Kidney (tissue), 13 donors: ENCODE measurements at regions not wholly inside any gene's neighbourhood (a gene's known extent, or its start where the extent isn't known, plus 50 kb on each side); places are given as distances from the start of the nearest gene placed in this dataset.
A peak's percentile ranks its signal among the peaks of the same experiment; 100 is the strongest.
"Not testable (repeated sequence)": the region's sequence is repeated elsewhere in the genome, so short reads cannot be mapped to it uniquely, and the experiment has no call there.

Experiments used
- DNase-seq, 5 donors: peaks; one replicate each; pipeline ENCODE4 v3.0.0-alpha.2; 2013 to 2020
- FAIRE-seq: peaks from 2 replicates; lab custom pipeline; 2012; peaks lifted over from hg19 to GRCh38; lab: Jason Lieb, UNC
- H3K27ac ChIP-seq, 2 donors: one replicate each; pipeline ENCODE4 v1.7.0; 2013; ENCODE audit warnings: low read depth in 2 of 2, low read length in 2 of 2, inconsistent platforms in 1 of 2
- H3K27me3 ChIP-seq: one replicate; pipeline ENCODE4 v1.7.1; 2013; ENCODE audit warnings: low read length, inconsistent platforms; ENCODE audit not compliant: control insufficient read depth, insufficient read depth
- H3K36me3 ChIP-seq, 3 donors: one replicate each; pipeline versions ENCODE4 v1.7.0 to v1.7.1; 2013; ENCODE audit warnings: low read length in 3 of 3, control low read depth in 1 of 3, inconsistent platforms in 1 of 3; ENCODE audit not compliant: insufficient read depth in 3 of 3, control insufficient read depth in 2 of 3
- H3K4me1 ChIP-seq, 3 donors: one replicate each; pipeline versions ENCODE4 v1.7.0 to v1.7.1; 2013; ENCODE audit warnings: low read length in 3 of 3, inconsistent platforms in 1 of 3, low read depth in 1 of 3; ENCODE audit not compliant: control insufficient read depth in 2 of 3, insufficient read depth in 2 of 3
- H3K4me3 ChIP-seq, 3 donors: one replicate each; pipeline versions ENCODE4 v1.7.0 to v1.8.1; 2013; ENCODE audit warnings: low read length in 3 of 3, control low read depth in 1 of 3, inconsistent platforms in 1 of 3
- H3K9ac ChIP-seq, 3 donors: one replicate each; pipeline versions ENCODE4 v1.7.0 to v1.7.1; 2013; ENCODE audit warnings: low read length in 3 of 3, control low read depth in 1 of 3, inconsistent platforms in 1 of 3
- H3K9me3 ChIP-seq, 3 donors: one replicate each; pipeline versions ENCODE4 v1.7.0 to v1.7.1; 2013; ENCODE audit warnings: low read length in 3 of 3, control low read depth in 1 of 3, inconsistent platforms in 1 of 3; ENCODE audit not compliant: control insufficient read depth in 2 of 3, insufficient read depth in 1 of 3
- intact Hi-C: fragments of 100-400 bp; cut with DNase I; formaldehyde crosslinking; loops from one replicate; pipeline ENCODE4 v1.11.1; 2022
- TF ChIP-seq, protein P1 (sequence below): IDR thresholded peaks from 3 replicates; pipeline ENCODE4 v1.5.1; 2012; ENCODE audit warnings: mild to moderate bottlenecking, moderate library complexity, borderline replicate concordance; ENCODE audit not compliant: insufficient read depth; ENCODE audit errors: extremely low read depth
- donor health status: control.
- donor health status: control.
- donor health status: control.
- donor health status: control.
- donor health status: control.
- donor health status: DM: yes; HTN: yes; CAD: no.
- donor health status: Normal renal cell carcinoma (clear cell type).

DNA sequence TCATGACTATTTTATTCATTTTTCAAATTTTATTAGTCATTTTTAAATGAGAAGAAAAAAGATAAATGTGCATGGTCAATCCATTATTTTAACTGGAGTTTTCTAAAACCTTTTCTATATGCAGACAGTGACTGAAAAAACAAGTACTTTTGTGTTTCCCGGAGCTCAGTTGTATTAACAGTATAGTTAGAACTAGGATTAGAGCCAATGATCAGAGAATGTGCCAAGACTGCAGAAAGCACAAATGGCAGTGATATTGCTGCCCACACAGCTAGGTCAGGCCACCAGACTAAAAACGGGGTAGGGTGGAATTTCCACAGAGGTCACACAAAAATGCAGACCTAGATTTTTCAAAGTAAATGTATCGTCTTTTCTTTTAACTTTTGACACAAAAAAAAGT, 163.1 kb upstream of the GRIK3 start:
- intact Hi-C loops: no loop called here
- H3K36me3 ChIP-seq: no peaks in the 10 kb centered on the region
- H3K4me1 ChIP-seq: no peaks in the 10 kb centered on the region
- H3K27ac ChIP-seq: no peak overlapping the region
- FAIRE-seq (no peak), DNase-seq (no peak)
- TF ChIP-seq, protein P1, sequence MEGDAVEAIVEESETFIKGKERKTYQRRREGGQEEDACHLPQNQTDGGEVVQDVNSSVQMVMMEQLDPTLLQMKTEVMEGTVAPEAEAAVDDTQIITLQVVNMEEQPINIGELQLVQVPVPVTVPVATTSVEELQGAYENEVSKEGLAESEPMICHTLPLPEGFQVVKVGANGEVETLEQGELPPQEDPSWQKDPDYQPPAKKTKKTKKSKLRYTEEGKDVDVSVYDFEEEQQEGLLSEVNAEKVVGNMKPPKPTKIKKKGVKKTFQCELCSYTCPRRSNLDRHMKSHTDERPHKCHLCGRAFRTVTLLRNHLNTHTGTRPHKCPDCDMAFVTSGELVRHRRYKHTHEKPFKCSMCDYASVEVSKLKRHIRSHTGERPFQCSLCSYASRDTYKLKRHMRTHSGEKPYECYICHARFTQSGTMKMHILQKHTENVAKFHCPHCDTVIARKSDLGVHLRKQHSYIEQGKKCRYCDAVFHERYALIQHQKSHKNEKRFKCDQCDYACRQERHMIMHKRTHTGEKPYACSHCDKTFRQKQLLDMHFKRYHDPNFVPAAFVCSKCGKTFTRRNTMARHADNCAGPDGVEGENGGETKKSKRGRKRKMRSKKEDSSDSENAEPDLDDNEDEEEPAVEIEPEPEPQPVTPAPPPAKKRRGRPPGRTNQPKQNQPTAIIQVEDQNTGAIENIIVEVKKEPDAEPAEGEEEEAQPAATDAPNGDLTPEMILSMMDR: no peak
- H3K27me3 ChIP-seq: no peaks in the 10 kb centered on the region
- no peak overlapping the region for H3K9ac ChIP-seq
- peaks cover 0 to 4% (median 2%) of the 10 kb centered on the region in 3 donors for H3K9me3 ChIP-seq
- H3K4me3 ChIP-seq: no peak overlapping the region

DNA sequence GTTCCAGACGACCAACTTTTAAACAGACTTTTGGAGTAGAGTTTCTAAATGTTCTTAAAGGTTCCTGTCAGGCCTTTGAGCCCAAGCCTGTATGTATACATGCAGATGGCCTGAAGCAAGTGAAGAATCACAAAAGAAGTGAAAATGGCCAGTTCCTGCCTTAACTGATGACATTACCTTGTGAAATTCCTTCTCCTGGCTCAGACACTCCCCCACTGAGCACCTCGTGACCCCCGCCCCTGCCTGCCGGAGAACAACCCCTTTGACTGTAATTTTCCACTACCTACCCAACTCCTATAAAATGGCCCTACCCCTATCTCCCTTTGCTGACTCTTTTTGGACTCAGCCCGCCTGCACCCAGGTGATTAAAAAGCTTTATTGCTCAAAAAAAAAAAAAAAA, 180.0 kb upstream of the GRIK3 start:
- H3K27me3 ChIP-seq, DNase-seq, FAIRE-seq, H3K27ac ChIP-seq, H3K36me3 ChIP-seq, H3K9me3 ChIP-seq, intact Hi-C loops, H3K4me1 ChIP-seq, H3K9ac ChIP-seq, H3K4me3 ChIP-seq: not testable (repeated sequence)

DNA sequence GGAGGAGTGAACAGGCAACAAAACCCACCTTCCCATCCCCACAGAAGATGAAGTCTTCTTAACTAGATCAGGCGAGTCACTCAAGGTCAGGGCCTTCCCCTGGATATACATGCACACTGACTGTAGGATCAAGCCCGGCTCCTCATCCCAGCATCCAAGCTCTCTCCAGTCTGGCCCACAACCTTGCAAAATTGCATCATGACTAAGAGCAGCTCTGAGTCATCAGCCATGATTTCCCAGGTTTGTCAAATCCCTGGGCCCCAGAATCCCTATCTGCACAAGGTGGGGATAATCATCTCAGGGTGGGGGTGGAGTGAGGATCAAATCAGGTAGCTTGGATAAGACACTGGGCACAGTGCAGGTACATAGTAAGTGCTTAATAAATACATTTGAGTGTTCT, 199.3 kb upstream of the GRIK3 start:
- Histone ChIP-seq H3K9ac (no peak overlapping the region), H3K27me3 (no peaks in the 10 kb centered on the region), H3K27ac (no peak overlapping the region), H3K36me3 (no peaks in the 10 kb centered on the region), H3K4me1 (no peaks in the 10 kb centered on the region), H3K9me3 (peaks cover 0 to 4% (median 0%) of the 10 kb centered on the region in 3 donors), H3K4me3 (no peak overlapping the region)
- TF ChIP-seq, protein P1: no peak
- intact Hi-C loops: no loop called here
- no peak for DNase-seq
- no peak for FAIRE-seq

DNA sequence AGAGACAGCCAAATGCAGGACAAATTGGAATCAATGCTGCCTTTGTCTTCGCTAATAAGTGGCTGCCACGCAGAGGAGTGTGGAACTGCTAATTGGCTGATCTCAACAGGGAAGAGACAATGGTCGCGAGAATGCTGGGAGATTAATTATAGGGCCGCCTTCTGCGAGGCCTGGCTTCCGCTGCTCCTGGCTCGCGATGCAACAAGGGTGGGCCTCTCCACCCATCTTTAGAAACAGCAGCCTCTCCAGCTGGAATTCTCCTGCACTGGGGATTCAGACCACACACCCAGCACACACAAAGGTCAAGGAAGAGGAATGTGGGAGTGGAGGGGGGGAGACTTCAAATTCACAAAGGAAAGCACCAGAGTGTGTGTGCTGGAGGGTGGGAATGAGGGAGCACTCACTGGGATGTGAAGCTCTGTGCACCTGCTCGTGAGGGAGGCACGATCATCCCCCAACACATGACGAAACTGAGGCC, 200.7 kb upstream of the GRIK3 start:
- H3K27me3 ChIP-seq: no peaks in the 10 kb centered on the region
- TF ChIP-seq, protein P1: no peak
- intact Hi-C loops: no loop called here
- H3K9me3 ChIP-seq: peaks cover 0 to 4% (median 0%) of the 10 kb centered on the region in 3 donors
- DNase-seq: peak in 3 of 5 donors; percentile 18 to 37 (median 20)
- H3K9ac ChIP-seq: no peak overlapping the region
- FAIRE-seq: no peak
- no peaks in the 10 kb centered on the region for H3K4me1 ChIP-seq
- H3K36me3 ChIP-seq: no peaks in the 10 kb centered on the region
- no peak overlapping the region for H3K4me3 ChIP-seq
- no peak overlapping the region for H3K27ac ChIP-seq
